GM18909 (cell line): ENCODE measurements at regions not wholly inside any gene's neighbourhood (a gene's known extent, or its start where the extent isn't known, plus 50 kb on each side); places are given as distances from the start of the nearest gene placed in this dataset.
"Not testable (repeated sequence)": the region's sequence is repeated elsewhere in the genome, so short reads cannot be mapped to it uniquely, and the experiment has no call there.

Source experiments
- ATAC-seq: cut with Tn5 transposase; IDR thresholded peaks from one replicate; pipeline ENCODE4 v1.9.1; 2021; ENCODE audit warnings: mild to moderate bottlenecking; ENCODE audit not compliant: unreplicated experiment, poor library complexity

- not testable (repeated sequence) for ATAC-seq
Measured at GRCh38 chr9:66824169-66824568, 76.4 kb upstream of the ZNF658 start.

GRCh38 chr9:66829853-66830252 lies 70.7 kb upstream of the ZNF658 start:
- ATAC-seq = not testable (repeated sequence)

GRCh38 chr9:66830777-66831497 lies 69.6 kb upstream of the ZNF658 start:
- not testable (repeated sequence) for ATAC-seq

GRCh38 chr9:66832222-66832621 lies 68.3 kb upstream of the ZNF658 start:
- not testable (repeated sequence) for ATAC-seq

GRCh38 chr9:66837242-66837937 lies 63.1 kb upstream of the ZNF658 start:
- ATAC-seq = not testable (repeated sequence)
